PFSK-1 (cell line): ENCODE measurements at regions not wholly inside any gene's neighbourhood (a gene's known extent, or its start where the extent isn't known, plus 50 kb on each side); places are given as distances from the start of the nearest gene placed in this dataset.

Experiments used
- POLR2AphosphoS5 ChIP-seq: IDR thresholded peaks from 2 replicates; pipeline ENCODE4 v1.6.1; 2012; ENCODE audit warnings: low read depth, mild to moderate bottlenecking, control low read depth, low read length, moderate library complexity
- TAF1 ChIP-seq: IDR thresholded peaks from 2 replicates; pipeline ENCODE4 v1.6.1; 2012; ENCODE audit warnings: low read length, control low read depth, borderline replicate concordance; ENCODE audit not compliant: insufficient read depth
- TF ChIP-seq, protein P1 (sequence below), 2 experiments: IDR thresholded peaks; 2 replicates each; pipeline versions ENCODE4 v1.6.1 to v1.8.0; 2011 to 2012; ENCODE audit warnings: low read depth in 2 of 2, low read length in 2 of 2, control low read depth in 1 of 2, inconsistent platforms in 1 of 2, mild to moderate bottlenecking in 1 of 2, moderate library complexity in 1 of 2; ENCODE audit not compliant: insufficient read depth in 1 of 2

DNA sequence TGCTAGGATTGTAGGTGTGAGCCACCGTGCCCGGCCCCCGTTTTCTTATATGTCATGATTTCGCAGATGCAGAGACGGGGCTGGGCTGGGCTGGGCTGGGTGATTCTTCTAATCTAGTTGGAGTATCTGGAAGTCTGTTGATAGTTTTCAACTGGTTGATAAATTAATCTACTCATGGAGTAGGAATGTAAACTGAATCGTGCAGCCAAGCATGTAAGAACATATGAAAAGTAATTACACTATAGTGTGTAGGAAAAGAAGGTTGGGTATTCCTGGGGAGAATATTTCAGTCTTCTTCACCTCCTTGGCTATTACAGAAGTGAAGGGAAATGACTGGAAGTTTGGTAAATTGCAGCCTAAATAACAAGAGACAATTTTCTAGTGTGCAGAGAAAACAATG is 82.6 kb upstream of the MAGI1 start:
- TF ChIP-seq POLR2AphosphoS5 (no peak), TAF1 (no peak)
- TF ChIP-seq, protein P1, sequence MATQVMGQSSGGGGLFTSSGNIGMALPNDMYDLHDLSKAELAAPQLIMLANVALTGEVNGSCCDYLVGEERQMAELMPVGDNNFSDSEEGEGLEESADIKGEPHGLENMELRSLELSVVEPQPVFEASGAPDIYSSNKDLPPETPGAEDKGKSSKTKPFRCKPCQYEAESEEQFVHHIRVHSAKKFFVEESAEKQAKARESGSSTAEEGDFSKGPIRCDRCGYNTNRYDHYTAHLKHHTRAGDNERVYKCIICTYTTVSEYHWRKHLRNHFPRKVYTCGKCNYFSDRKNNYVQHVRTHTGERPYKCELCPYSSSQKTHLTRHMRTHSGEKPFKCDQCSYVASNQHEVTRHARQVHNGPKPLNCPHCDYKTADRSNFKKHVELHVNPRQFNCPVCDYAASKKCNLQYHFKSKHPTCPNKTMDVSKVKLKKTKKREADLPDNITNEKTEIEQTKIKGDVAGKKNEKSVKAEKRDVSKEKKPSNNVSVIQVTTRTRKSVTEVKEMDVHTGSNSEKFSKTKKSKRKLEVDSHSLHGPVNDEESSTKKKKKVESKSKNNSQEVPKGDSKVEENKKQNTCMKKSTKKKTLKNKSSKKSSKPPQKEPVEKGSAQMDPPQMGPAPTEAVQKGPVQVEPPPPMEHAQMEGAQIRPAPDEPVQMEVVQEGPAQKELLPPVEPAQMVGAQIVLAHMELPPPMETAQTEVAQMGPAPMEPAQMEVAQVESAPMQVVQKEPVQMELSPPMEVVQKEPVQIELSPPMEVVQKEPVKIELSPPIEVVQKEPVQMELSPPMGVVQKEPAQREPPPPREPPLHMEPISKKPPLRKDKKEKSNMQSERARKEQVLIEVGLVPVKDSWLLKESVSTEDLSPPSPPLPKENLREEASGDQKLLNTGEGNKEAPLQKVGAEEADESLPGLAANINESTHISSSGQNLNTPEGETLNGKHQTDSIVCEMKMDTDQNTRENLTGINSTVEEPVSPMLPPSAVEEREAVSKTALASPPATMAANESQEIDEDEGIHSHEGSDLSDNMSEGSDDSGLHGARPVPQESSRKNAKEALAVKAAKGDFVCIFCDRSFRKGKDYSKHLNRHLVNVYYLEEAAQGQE (IDR thresholded peaks at IDR 0.05; ENCODE audit: insufficient read depth in 1 of 2, low read depth in 2 of 2, low read length in 2 of 2): no peak
